Endodermal cell (in vitro differentiated cells): ENCODE measurements at regions not wholly inside any gene's neighbourhood (a gene's known extent, or its start where the extent isn't known, plus 50 kb on each side); places are given as distances from the start of the nearest gene placed in this dataset.

Experiments used
- DNase-seq: peaks from one replicate; pipeline ENCODE4 v3.0.0-alpha.2; 2017
- H3K27ac ChIP-seq: 2 replicates; pipeline ENCODE4 v1.5.1; 2013; ENCODE audit warnings: mild to moderate bottlenecking, low read depth, low read length, moderate library complexity
- H3K27me3 ChIP-seq: 2 replicates; pipeline ENCODE4 v1.6.1; 2013; ENCODE audit warnings: mild to moderate bottlenecking, low read length, moderate library complexity; ENCODE audit not compliant: insufficient read depth, control insufficient read depth, poor library complexity, severe bottlenecking
- H3K36me3 ChIP-seq: 2 replicates; pipeline ENCODE4 v1.7.0; 2013; ENCODE audit warnings: mild to moderate bottlenecking, low read length, moderate library complexity; ENCODE audit not compliant: control insufficient read depth, insufficient read depth
- H3K4me1 ChIP-seq: one replicate; pipeline ENCODE4 v1.7.0; 2013; ENCODE audit warnings: low read length; ENCODE audit not compliant: control insufficient read depth, insufficient read depth
- H3K4me3 ChIP-seq: 2 replicates; pipeline ENCODE4 v1.5.1; 2013; ENCODE audit warnings: mild to moderate bottlenecking, low read length, moderate library complexity
- H3K9ac ChIP-seq: 2 replicates; pipeline ENCODE4 v1.6.1; 2013; ENCODE audit warnings: mild to moderate bottlenecking, low read length, moderate library complexity; ENCODE audit not compliant: poor library complexity, severe bottlenecking; ENCODE audit errors: extremely low read depth
- H3K9me3 ChIP-seq: 2 replicates; pipeline ENCODE4 v1.6.1; 2013; ENCODE audit warnings: mild to moderate bottlenecking, low read length, moderate library complexity; ENCODE audit not compliant: control insufficient read depth
- H3K27ac Mint-ChIP-seq: 2 replicates; pipeline ENCODE4 v1.8.0; 2020; ENCODE audit warnings: mixed read lengths
- H3K27me3 Mint-ChIP-seq: 2 replicates; pipeline ENCODE4 v1.8.0; 2021; ENCODE audit warnings: mild to moderate bottlenecking, mixed read lengths; ENCODE audit not compliant: insufficient read depth
- H3K36me3 Mint-ChIP-seq: 2 replicates; pipeline ENCODE4 v1.8.0; 2020; ENCODE audit warnings: low read depth, mixed read lengths
- H3K4me1 Mint-ChIP-seq: 2 replicates; pipeline ENCODE4 v1.8.0; 2020; ENCODE audit warnings: mixed read lengths
- H3K4me3 Mint-ChIP-seq: 2 replicates; pipeline ENCODE4 v1.8.0; 2020; ENCODE audit warnings: mild to moderate bottlenecking, moderate library complexity, mixed read lengths
- H3K9me3 Mint-ChIP-seq: 2 replicates; pipeline ENCODE4 v1.8.0; 2020; ENCODE audit warnings: mild to moderate bottlenecking, mixed read lengths
- WGBS, 2 experiments: methylation state at CpG; one replicate each; pipeline versions ENCODE4 v1.1.5 to v1.1.7; 2013; ENCODE audit warnings: missing lambda C conversion rate in 2 of 2, mixed read lengths in 1 of 2; ENCODE audit not compliant: insufficient coverage in 1 of 2, insufficient read length in 1 of 2; 5-methylcytosine and 5-hydroxymethylcytosine counted together
- TF ChIP-seq, protein P1 (sequence below): fragments of 200-600 bp; sonication (generic); conservative IDR thresholded peaks from 2 replicates; pipeline ENCODE4 v1.5.0; 2021; ENCODE audit warnings: antibody characterized with exemption, mild to moderate bottlenecking

DNA sequence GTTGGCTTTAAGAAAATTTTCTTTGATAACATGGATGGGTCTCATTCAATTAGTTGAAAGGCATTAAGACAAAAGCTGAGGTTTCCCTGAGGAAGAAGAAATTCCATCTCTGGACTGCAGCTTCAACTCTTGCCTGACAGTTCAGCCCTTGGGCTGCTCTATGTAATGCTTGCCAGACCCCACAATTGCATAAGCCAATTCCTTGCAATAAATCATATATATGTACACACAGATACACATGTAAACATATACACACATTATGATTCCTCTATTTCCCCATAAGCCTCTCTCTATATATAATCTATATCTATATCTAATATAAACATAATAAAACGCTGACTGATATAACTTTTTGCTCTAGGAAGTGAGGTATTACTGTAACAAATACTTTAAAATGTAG, 301.5 kb upstream of the PRMT6 start:
- WGBS, 2 experiments: 100% methylated on average over 1 of the region's 1 CpG; no CpG with 5 or more reads in 1 of the 2 experiments
- Mint-ChIP-seq H3K4me1 (peaks cover 5% of the 10 kb centered on the region), H3K36me3 (no peaks in the 10 kb centered on the region), H3K27me3 (no peaks in the 10 kb centered on the region), H3K9me3 (no peaks in the 10 kb centered on the region), H3K27ac (no peak overlapping the region), H3K4me3 (no peak overlapping the region)
- Histone ChIP-seq H3K36me3 (no peaks in the 10 kb centered on the region), H3K27ac (no peak overlapping the region), H3K4me1 (no peaks in the 10 kb centered on the region), H3K27me3 (no peaks in the 10 kb centered on the region), H3K9me3 (no peaks in the 10 kb centered on the region), H3K4me3 (no peak overlapping the region), H3K9ac (no peak overlapping the region)
- TF ChIP-seq, protein P1, sequence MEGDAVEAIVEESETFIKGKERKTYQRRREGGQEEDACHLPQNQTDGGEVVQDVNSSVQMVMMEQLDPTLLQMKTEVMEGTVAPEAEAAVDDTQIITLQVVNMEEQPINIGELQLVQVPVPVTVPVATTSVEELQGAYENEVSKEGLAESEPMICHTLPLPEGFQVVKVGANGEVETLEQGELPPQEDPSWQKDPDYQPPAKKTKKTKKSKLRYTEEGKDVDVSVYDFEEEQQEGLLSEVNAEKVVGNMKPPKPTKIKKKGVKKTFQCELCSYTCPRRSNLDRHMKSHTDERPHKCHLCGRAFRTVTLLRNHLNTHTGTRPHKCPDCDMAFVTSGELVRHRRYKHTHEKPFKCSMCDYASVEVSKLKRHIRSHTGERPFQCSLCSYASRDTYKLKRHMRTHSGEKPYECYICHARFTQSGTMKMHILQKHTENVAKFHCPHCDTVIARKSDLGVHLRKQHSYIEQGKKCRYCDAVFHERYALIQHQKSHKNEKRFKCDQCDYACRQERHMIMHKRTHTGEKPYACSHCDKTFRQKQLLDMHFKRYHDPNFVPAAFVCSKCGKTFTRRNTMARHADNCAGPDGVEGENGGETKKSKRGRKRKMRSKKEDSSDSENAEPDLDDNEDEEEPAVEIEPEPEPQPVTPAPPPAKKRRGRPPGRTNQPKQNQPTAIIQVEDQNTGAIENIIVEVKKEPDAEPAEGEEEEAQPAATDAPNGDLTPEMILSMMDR: no peak
- DNase-seq: no peak

DNA sequence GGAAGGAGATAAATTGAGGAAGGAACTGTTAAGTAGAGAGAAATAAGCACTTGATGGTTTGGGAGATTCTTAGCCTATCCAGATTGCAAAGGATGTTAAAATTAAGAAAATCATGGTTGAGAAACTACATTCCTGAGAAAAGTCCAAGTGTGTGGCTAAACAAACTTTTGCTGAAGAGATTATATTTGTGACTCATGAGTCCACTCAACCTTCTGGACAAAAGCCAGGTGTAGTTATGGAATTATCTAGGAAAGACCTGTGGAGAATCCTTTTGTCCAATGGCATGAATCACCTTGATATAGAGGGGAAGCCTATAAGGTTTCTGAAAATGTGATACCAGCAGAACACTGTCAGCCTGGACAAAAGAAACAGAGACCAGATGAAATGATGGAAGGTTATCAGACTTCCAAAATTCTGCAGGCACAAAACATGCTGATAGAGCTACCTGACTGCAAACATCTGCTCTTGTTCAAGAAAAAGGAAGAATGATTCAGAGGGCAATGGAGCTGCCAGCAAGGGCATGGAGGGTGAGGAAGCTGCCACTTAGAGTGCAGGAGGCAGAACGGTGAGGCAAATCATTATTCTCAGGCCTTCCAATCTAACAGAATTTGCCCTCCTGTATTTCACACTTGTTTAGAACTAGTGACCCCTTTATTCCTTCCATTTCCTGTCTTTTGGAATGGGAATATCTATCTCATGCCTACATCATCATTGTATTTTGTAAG, 300.6 kb upstream of the PRMT6 start:
- Mint-ChIP-seq H3K27me3 (no peaks in the 10 kb centered on the region), H3K4me3 (no peak overlapping the region), H3K36me3 (no peaks in the 10 kb centered on the region), H3K9me3 (no peaks in the 10 kb centered on the region), H3K27ac (no peak overlapping the region), H3K4me1 (no peaks in the 10 kb centered on the region)
- H3K36me3 ChIP-seq: no peaks in the 10 kb centered on the region
- 94% methylated on average over 1 of the region's 1 CpG; no CpG with 5 or more reads in 1 of the 2 experiments for WGBS, 2 experiments
- H3K4me3 ChIP-seq: no peak overlapping the region
- no peaks in the 10 kb centered on the region for H3K27me3 ChIP-seq
- DNase-seq: no peak
- TF ChIP-seq, protein P1: no peak
- H3K4me1 ChIP-seq: no peaks in the 10 kb centered on the region
- H3K9me3 ChIP-seq: no peaks in the 10 kb centered on the region
- H3K9ac ChIP-seq: no peak overlapping the region
- no peak overlapping the region for H3K27ac ChIP-seq

DNA sequence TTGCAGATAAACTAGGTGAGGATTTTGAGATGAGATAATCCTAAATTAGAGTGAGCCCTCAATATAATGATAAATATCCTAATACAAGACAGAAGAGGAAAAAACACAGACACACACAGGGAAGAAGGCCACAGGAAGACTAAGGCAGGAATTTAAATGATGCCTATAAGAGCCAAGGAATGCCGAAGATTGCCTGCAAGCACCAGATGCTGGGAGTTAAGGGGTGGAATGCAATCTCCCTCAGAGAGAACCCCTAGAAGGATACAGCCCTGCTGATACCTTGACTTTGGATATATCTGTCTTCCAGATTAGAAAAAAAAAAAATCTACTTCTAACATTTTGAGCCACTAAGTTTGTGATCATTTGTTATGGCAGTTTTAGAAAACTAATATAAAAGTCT, 299.7 kb upstream of the PRMT6 start:
- Mint-ChIP-seq H3K4me1 (no peaks in the 10 kb centered on the region), H3K9me3 (no peaks in the 10 kb centered on the region), H3K4me3 (no peak overlapping the region), H3K36me3 (no peaks in the 10 kb centered on the region), H3K27me3 (no peaks in the 10 kb centered on the region), H3K27ac (no peak overlapping the region)
- 100% methylated on average over 1 of the region's 1 CpG; no CpG with 5 or more reads in 1 of the 2 experiments for WGBS, 2 experiments
- Histone ChIP-seq H3K36me3 (no peaks in the 10 kb centered on the region), H3K9me3 (no peaks in the 10 kb centered on the region), H3K9ac (no peak overlapping the region), H3K4me1 (no peaks in the 10 kb centered on the region), H3K4me3 (no peak overlapping the region), H3K27ac (no peak overlapping the region), H3K27me3 (no peaks in the 10 kb centered on the region)
- no peak for DNase-seq
- TF ChIP-seq, protein P1: no peak
